ENCODE measurements at regions not wholly inside any gene's neighbourhood (a gene's known extent, or its start where the extent isn't known, plus 50 kb on each side); places are given as distances from the start of the nearest gene placed in this dataset.
"Not testable (repeated sequence)": the region's sequence is repeated elsewhere in the genome, so short reads cannot be mapped to it uniquely, and the experiment has no call there.

DNA sequence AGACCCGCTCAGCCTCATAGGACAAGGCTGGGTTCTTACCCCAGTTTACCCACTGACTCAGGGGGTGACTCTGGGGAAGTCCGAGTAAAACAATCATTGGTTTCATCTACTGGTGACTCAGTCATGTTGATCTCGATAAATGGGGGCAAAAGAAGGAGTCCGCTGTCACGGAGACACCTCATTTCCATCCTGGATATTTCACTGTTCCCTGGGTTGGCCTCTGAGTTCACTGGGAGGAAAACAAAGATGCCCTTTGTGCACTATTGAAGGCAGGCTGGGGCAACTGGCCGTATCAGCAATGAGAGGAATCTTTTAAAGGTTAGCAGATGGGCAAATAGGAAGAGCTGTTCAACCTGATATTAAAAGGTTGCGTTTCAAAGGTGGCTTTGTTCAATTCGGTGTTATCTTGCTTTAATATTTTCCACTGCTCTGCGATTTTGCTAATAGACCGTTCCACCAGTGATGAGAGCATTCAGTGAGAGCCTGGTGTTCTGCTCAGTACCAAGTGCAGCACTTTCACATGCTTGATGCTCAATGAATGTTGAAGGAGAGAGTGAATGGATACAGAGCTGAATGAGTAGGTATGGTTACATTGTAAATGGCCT is 110.2 kb upstream of the EGFLAM start:
- DNase-seq (ENCODE audit: low spot score) = no peak

DNA sequence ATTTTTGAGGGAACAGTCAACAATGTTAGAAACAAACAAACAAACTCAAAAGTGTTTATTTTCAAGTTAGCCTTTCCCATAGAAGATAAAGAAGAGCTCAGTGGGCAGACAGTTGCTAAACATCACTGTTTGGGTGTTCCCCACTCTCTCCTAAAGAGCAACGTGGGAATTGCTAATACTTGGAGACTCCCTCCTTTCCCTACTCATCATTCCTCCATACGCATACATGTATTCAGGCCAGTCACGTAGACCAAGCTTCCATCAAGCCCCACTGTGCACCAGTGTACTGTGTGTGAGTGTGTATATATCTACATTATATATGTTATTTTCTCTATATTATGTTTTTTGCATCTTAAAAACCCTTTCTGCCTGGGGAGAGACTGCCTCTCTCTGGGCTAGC is 115.0 kb upstream of the EGFLAM start:
- DNase-seq (ENCODE audit: low spot score) = no peak

DNA sequence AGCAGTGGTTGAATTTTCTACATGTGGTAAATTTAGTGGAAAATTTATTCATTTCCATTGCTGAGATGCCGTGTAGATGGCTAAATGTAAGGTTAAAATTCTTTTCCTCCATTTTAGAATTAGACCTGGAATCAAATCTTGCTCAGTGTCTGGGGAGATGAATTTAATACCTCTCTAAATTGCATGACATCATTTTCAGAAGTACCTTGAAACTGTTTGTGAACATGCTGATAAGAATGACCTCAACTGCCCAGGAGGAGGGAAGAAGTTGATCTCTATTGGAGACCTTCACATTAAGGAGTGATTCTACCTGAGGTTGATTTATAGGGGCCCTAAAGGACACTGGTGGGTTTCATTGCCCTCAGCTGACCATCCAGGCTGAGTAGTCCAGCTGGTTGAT is 116.7 kb upstream of the EGFLAM start:
- DNase-seq (ENCODE audit: low spot score) = no peak

DNA sequence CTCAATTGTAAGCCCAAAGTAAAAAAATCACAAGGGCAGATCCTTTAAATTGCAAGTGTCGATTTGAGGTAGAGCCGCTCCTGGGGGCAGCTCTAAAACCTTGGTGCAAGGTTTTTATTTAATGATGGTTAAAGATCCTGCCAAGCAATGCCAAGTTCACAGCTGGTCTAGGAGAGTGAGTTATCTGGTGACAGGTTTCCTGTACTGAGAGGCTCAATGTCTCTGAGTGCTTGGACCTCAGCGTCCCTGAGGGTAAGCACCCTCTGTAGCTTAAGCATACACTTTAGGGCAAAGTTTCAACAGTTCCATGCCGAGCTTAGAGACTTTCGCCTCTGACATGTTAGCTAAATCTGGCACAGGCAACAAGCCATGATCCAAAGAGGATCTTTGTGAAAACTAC is 119.8 kb upstream of the EGFLAM start:
- DNase-seq (ENCODE audit: low spot score) = no peak

DNA sequence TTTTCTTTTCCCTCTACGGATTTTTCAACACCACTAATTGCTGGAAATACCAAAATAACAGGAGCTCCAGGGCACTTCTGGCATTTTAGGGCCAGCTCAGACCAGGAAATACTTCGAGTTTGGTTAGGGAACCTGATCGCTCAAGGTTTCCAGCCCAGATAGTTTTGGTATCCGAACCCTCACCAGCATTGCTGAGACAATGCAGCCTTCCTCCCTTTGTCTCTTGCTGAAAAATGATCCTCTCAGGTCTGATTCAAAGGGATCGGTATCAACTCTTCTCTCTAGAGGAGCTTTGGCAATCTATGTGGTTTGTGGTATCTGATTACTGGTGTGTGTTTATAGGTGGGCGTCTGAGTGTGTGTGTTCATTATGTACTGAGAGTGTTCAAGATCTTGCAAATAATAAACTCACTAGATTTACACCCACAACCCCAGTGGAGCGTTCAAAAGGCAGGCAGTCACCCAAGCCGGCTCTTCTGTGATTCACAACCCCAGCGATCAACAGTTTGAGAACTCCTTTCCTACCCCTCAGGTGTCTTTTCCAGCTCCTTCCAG is 122.8 kb upstream of the EGFLAM start:
- DNase-seq (ENCODE audit: low spot score) = no peak

DNA sequence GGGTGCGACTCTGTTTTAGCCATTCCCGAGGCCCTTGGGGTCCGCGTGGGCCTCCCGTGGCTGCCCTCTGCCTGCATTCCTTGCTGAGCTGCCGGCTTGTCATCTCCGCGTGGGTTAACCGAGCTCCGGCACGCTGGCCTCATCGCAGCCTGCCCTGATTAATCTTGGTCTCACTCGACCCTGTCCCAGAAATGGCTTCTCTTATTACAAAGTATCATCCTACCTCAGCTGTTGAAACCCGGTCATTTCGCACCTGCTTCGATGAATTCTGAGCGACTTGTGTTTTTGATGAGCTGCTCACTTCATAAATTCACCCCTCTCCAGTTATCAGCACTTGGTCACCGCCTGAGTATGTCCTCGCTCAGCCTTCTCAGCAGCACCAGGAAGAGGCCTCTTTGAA is 123.5 kb upstream of the EGFLAM start:
- no peak for DNase-seq (ENCODE audit: low spot score)

DNA sequence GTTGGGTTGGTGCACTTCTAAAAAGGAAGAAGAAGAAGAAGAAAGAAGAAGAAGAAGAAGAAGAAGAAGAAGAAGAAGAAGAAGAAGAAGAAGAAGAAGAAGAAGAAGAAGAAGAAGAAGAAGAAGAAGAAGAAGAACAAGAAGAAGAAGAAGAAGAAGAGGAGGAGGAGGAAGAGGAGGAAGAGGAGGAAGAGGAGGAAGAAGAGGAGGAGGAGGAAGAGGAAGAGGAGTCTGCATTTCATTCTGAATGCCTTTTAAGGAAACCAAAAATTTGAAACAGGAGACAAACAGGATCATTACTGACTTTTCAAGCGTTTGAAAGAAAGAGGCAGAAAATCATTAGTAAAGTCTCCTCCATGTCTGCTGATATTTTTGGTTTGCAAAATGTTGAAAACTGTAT is 124.1 kb upstream of the EGFLAM start:
- DNase-seq (ENCODE audit: low spot score) = not testable (repeated sequence)

DNA sequence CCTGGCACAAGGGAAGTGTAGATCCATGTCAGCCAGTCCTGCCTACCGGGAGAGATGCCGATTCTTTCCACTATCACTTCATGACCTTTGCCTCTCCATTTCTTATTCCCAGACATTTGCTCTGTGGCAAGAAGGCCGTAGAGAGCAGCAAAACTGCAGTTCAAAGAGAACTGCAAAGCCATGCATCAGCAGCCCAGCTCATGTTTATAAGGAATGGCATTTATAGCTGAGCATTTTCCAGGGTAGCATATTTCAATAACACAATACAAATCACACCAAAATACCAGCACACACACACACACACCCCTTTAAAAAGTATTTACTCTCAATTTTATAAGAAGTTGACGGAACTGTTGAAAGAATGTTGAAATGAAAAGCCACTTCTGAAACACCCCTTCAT is 126.7 kb upstream of the EGFLAM start:
- no peak for DNase-seq (ENCODE audit: low spot score)

DNA sequence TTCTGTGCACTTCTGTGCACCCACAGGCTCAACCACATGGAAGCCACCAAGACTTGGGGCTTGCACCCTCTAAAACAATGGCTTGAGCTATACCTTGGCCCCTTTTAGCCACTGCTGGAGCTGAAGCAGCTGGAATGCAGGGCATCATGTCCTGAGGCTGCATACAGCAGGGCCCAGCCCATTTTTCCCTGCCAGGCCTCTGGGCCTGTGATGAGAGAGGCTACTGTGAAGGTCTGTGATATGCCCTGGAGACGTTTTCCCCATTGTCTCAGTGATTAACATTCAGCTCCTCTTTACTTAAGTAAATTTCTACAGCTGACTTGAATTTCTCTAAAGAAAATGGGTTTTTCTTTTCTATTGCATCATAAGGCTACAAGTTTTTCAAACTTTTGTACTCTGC is 134.0 kb upstream of the EGFLAM start:
- no peak for DNase-seq (ENCODE audit: low spot score)

DNA sequence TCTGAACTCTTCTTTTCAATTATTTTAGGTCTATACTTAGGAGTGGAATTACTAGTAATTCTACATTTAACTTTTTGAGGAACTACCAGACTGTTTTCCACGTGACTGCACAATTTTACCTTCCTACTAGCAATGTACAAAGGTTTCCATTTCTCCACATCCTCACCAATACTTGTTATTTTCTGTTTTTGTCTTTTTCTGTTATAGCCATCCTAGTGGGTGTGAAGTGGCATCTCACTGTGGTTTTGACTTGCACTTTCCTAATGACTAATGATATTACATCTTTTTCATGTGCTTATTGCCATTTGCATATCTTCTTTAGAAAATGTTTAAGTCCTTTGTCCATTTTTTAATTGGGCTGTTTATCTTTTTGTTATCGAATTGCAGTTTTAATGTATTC is 136.9 kb upstream of the EGFLAM start:
- DNase-seq (ENCODE audit: low spot score) = no peak

DNA sequence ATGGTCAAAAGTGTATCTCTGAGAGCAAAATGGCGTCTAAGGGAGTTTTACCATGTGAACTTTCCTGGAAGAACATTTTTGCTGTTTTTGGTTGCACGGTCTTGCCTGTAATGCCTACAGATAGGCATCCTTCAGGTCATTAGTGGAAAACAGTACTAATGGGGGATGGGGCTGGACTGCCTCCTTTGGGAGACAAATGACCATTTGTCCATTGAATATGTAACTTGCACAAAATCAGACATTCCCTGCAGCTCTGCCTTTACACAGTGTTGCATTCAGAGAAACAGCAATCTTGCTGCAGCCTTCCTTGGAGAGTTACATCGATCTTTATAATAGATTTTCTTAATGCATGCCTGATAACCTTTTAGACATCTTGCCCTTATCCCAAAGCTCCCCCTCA is 138.5 kb upstream of the EGFLAM start:
- no peak for DNase-seq (ENCODE audit: low spot score)

DNA sequence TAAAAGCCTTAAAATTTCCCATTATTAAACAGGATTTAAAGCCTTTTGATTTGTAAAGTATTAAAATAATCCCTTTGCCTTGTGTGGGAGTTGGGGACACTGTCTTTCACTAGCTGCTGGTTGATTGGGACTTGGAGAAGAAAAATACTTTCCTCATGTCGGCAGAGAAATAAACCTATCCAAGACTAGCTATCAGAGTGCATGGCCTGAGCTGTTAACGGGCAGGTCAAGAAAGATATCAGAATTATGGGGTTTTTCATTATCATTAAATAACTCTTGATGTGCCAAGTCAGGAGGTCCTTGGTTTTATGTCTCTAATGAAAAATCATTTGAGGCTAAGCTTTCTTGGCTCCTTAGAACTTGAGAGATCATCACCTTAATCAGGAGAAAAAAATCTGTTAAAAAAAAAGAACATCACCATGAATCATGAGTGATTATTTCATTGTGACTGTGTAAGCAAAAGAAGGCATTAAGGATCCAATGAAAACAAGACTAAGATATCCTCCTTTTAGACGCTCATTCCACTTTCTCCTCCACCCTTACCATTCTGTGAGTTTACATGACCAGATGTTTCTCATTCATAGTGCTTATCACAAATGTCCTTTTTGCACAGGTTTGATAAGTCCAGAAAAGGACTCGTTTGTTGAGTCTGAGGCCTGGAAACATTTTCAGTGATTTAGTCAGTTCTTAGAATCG is 140.4 kb upstream of the EGFLAM start:
- DNase-seq (ENCODE audit: low spot score) = no peak

DNA sequence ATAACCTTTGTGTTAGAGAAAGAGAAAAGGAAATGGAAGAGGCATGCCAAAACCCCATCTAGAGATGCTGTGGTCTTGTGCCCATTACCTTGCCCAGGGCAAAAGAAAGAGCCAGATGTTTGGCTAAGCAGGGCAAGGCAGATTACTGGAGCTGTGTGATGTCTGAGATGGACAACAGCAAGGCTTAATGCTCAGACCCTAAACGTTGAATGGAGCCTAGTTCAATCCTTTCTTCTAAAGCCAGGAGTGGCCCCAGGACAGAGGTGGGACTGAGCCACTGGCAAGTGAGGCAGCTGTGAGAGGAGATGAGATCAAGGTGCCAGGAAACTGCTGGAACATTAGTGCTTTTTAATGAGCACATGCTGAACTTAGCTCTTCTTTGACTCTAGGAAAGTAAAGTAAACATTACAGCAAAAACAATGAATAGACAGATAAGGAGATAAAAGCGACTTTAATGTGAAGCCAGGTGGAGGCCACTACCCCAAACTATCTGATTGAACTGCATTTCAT is 143.0 kb upstream of the EGFLAM start:
- DNase-seq (ENCODE audit: low spot score) = no peak

DNA sequence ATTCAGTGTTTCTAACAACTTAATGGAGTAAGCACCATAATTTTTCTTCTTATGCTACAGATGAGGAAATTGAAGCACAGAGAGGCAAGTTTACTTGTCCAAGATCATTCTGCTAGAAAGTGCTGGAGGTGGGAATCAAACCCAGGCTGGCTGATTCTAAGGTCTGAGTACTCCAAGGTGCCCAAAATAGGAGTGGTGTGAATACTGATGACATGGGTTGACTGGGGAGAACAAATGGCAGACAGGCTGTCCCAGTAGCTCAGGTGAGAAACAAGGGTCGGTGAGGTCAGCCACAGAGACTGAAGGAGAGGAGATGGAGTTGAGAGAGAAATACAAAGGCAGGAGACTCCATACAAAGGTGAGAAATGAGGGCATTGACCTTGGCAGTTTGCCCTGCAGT is 144.5 kb upstream of the EGFLAM start:
- no peak for DNase-seq (ENCODE audit: low spot score)

DNA sequence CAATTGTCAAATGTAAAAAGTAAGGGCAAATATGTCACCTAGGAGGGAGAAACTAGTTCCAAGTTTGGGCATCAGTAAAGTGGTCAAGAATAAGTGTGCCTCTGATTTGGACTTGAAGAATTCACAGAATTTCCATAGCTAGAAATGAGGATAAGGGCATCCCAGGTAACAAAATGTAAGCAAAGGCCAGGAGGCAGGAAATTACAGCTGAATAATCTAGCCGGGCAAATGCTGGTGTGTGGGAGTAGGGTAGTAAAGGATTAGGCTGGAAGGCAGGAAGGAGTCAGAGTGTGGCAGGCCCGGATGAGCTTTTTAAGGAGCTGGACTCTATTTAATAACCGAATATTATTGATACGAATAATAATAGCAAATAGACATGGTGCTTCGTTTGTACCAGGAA is 144.9 kb upstream of the EGFLAM start:
- no peak for DNase-seq (ENCODE audit: low spot score)

DNA sequence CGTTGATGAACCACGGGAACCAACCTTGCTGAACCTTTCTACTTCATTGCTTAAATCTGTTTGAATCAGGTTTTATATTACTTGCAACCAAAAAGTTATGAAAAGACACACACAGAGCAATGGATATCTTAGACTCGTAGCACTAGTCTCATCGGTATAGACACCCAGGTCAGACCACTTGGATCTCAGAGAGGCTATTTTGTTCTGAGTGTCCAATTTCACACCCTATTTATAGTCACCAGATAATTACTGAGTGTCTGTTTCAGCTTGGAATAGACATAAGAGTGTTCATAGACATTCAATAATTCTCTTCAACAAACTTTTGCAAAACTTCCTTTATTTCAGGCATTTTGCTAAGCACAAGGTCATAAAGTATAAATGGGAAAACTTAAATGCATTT is 145.4 kb upstream of the EGFLAM start:
- DNase-seq (ENCODE audit: low spot score) = no peak

DNA sequence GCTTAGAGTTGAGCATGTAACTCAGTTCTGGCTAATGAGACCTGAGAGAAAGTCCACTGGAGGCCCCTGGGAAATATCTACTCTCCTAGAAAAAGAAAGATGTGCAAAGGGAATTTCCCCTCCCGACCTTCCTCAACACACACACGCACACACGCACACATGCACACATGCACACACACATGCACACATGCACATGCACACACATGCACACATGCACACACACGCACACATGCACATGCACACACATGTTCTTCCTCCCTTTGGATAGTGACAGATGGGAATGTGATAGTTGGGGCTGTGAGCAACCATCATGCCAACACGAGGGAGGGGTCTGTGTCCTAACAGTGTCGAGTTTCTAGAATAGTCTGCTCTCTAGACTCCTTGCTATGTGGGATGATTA is 148.2 kb upstream of the EGFLAM start:
- DNase-seq (ENCODE audit: low spot score) = no peak

DNA sequence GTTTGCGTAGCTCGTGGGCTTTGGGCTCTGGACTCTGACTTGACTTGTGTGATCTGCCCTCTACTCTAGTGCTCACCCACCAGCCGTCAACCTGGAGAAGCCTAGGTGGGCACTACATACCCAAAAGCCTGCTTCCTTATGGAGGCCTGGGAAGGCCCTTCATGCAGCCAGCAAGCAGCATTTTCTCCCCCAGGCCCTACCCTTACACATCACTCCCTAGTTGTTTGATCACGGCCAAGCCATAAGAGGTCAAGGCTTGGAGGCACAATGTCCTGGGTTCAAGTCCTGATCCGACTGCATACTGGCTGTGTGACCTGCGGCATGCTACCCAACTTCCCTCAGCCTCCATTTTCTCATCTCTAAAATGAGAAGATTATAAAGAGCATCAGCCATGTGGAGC is 151.3 kb upstream of the EGFLAM start:
- DNase-seq (ENCODE audit: low spot score) = no peak

DNA sequence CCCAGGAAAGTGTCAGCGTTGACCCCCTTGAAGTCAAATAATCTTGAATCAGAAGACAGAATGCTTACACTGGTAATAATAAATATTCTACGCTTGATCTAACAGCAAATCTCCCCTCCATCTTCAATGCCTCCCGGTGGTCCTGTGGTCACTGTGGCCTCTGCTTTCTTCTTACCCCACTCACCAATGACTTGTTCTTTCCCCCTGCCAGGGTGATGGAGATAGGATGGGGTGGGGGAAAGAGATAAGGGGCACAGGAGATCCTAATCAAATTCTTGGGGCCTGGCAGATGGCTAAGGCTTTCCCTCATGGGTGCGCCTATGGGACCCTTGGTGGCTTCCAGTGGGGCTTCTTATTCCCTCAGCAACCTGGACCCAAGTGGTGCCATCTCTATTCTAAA is 152.6 kb upstream of the EGFLAM start:
- no peak for DNase-seq (ENCODE audit: low spot score)

DNA sequence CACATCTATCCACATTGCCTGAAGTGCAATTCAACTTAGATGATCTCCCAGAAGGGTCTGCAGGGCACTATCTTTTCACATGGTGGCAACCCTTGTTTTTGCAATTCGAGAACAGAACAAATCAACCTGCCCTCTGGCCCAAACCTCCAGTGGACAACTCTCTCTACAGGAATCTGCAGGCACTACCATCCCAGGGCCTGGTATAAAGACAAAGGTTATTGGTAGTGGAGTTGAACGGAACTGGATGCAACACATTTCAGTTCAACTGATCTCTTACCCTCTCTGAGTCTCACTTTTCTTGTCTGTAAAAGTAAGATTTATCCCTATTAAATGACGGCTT is 153.2 kb upstream of the EGFLAM start:
- no peak for DNase-seq (ENCODE audit: low spot score)

DNA sequence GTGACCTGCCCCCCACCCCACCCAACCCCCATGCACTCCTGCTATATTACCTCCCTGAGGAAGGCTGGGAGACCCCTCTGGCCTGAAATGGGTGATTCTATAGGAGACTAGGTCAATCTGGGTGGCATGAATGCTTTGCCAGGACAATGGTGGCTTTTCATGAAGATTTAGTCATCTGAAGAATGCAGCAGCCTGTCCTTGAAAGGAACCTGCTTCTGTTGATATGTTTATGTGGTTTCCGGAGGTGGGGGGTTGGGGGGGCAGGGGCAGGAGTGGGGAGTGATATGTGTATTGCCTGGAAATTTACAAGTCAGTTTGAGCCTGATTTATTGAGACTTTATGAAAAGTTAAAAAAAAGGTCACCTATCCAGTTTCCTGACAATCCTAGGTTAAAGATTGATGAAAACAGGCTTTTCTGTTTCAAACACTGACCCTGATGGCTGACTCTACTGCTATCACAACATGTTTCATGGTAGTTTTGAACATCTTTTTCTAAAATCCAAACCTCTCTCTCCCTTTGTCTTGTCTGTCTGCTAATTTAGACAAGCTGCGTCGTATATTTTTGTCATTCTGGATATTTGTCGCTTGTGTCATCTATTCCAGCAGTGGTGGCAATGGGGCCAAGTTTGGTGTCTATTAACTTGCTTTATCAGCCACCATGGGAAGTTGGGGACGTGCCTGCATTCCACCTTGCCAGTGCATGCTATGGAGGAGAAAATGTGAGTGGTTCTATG is 153.7 kb upstream of the EGFLAM start:
- no peak for DNase-seq (ENCODE audit: low spot score)

DNA sequence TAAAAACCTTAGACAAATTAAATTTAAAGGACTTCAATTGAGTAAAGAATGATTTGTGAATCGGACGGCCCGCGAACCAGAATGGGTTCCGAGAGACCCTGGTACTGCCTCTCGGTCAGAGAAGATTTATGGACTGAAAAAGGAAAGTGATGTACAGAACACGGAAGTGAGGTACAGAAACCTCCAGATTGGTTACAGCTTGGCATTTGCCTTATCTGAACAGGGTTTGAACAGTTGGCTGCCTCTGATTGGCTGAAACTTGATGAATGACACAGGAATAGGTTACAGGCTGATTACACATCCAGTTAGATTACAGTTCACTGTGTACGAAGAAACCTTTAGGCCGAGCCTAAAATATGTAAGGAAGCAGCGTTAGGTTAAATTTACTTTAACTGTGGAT is 156.5 kb upstream of the EGFLAM start:
- no peak for DNase-seq (ENCODE audit: low spot score)

Data from NAMALWA (cell line).